ENCODE measurements at regions not wholly inside any gene's neighbourhood (a gene's known extent, or its start where the extent isn't known, plus 50 kb on each side); places are given as distances from the start of the nearest gene placed in this dataset.

GRCh38 chr15:66907826-66908743 lies 157.3 kb upstream of the SMAD3 start:
- Histone ChIP-seq H2BK12ac (ENCODE audit: insufficient read length, low read depth, low read length) (no peak overlapping the region), H3K4me1 (ENCODE audit: insufficient read depth, low read length) (no peaks in the 10 kb centered on the region), H3K9ac (ENCODE audit: extremely low read depth, insufficient read length, low read length) (no peak overlapping the region), H3K4ac (ENCODE audit: low read depth, low read length) (no peak overlapping the region), H3K4me2 (ENCODE audit: insufficient read depth, insufficient read length, low read length) (no peak overlapping the region), H2AK5ac (ENCODE audit: insufficient read length, low read length) (no peak overlapping the region), H3K18ac (ENCODE audit: insufficient read length, low read depth, low read length) (no peak overlapping the region), H3K23ac (ENCODE audit: insufficient read length, low read depth, low read length) (no peak overlapping the region), H3K56ac (ENCODE audit: insufficient read length, low read depth, low read length) (no peak overlapping the region), H4K91ac (ENCODE audit: insufficient read length, low read depth, low read length) (no peak overlapping the region), H4K20me1 (ENCODE audit: control insufficient read depth, insufficient read depth, insufficient read length) (no peaks in the 10 kb centered on the region), H2AFZ (ENCODE audit: low read length) (no peak overlapping the region), H2BK20ac (ENCODE audit: low read depth, low read length, poor library complexity, severe bottlenecking) (no peak overlapping the region), H3K23me2 (ENCODE audit: insufficient read length, low read depth, low read length, poor library complexity, severe bottlenecking) (no peaks in the 10 kb centered on the region), H3K27me3 (ENCODE audit: insufficient read depth, low read length) (no peaks in the 10 kb centered on the region), H2BK120ac (ENCODE audit: low read depth, low read length, poor library complexity, severe bottlenecking) (no peak overlapping the region), H3T11ph (ENCODE audit: low read length) (no peak overlapping the region), H2BK5ac (ENCODE audit: insufficient read length, low read length) (no peak overlapping the region), H3K14ac (ENCODE audit: insufficient read depth, low read length) (no peak overlapping the region), H3K79me1 (ENCODE audit: insufficient read depth, low read depth, low read length, poor library complexity, severe bottlenecking) (no peaks in the 10 kb centered on the region), H2BK15ac (ENCODE audit: low read depth, low read length) (no peak overlapping the region), H3K27ac (ENCODE audit: insufficient read length, low read depth, low read length) (no peak overlapping the region), H4K5ac (ENCODE audit: insufficient read length, low read depth, low read length) (no peak overlapping the region), H3K79me2 (ENCODE audit: insufficient read depth, low read length) (no peaks in the 10 kb centered on the region), H3K9me3 (ENCODE audit: control insufficient read depth, low read depth, low read length) (no peaks in the 10 kb centered on the region), H4K8ac (replicated peaks; ENCODE audit: insufficient read length, low read depth, low read length) (no peak overlapping the region)
- TF ChIP-seq CTCF (conservative IDR thresholded peaks at IDR 0.05): no peak
- Mint-ChIP-seq H3K4me1 (peaks cover 0 to 15% of the 10 kb centered on the region in 2 experiments; a peak in 2 of 4 replicates), H3K27me3 (ENCODE audit: low read depth) (peaks cover 5% of the 10 kb centered on the region), H3K36me3 (ENCODE audit: insufficient read depth in 1 of 3, low read depth in 3 of 3) (no peaks in the 10 kb centered on the region), H3K4me3 (no peak overlapping the region), H3K9me3 (peaks cover under 1 to 1% of the 10 kb centered on the region in 2 experiments; a peak in 4 of 5 replicates), H3K27ac (no peak overlapping the region)
- DNase-seq: peak; percentile 21
- WGBS (ENCODE audit: extremely low coverage, insufficient read length, low lambda C conversion rate): no CpG with 5 or more reads among the region's 9 CpGs

Data from H9 (cell line).